WERI-Rb-1 (cell line): ENCODE measurements at regions not wholly inside any gene's neighbourhood (a gene's known extent, or its start where the extent isn't known, plus 50 kb on each side); places are given as distances from the start of the nearest gene placed in this dataset.

Experiments used
- DNase-seq: peaks from one replicate; pipeline ENCODE4 v3.0.0-alpha.2; 2020
- H3K27ac ChIP-seq: fragments of 250-450 bp; sonication (Bioruptor Pico); 2 replicates; pipeline ENCODE4 v1.5.1; 2020; ENCODE audit warnings: mild to moderate bottlenecking, moderate library complexity
- H3K27me3 ChIP-seq: fragments of 250-450 bp; sonication (Bioruptor Pico); 2 replicates; pipeline ENCODE4 v1.5.1; 2021; ENCODE audit warnings: mild to moderate bottlenecking, low read depth, moderate library complexity; ENCODE audit not compliant: insufficient read depth, severe bottlenecking
- H3K36me3 ChIP-seq: fragments of 250-450 bp; sonication (Bioruptor Pico); 2 replicates; pipeline ENCODE4 v1.5.1; 2020; ENCODE audit warnings: mild to moderate bottlenecking, moderate library complexity
- H3K4me3 ChIP-seq: 2 replicates; pipeline ENCODE4 v1.5.1; 2011; ENCODE audit warnings: low read depth, mild to moderate bottlenecking, control low read depth, low read length
- H3K9me3 ChIP-seq: fragments of 250-450 bp; sonication (Bioruptor Pico); 2 replicates; pipeline ENCODE4 v1.5.1; 2021; ENCODE audit warnings: mild to moderate bottlenecking, moderate library complexity; ENCODE audit not compliant: severe bottlenecking
- TF ChIP-seq, protein P1 (sequence below): IDR thresholded peaks from 2 replicates; pipeline ENCODE4 v1.5.1; 2011; ENCODE audit warnings: low read depth, mild to moderate bottlenecking, control low read depth, inconsistent platforms, low read length

DNA sequence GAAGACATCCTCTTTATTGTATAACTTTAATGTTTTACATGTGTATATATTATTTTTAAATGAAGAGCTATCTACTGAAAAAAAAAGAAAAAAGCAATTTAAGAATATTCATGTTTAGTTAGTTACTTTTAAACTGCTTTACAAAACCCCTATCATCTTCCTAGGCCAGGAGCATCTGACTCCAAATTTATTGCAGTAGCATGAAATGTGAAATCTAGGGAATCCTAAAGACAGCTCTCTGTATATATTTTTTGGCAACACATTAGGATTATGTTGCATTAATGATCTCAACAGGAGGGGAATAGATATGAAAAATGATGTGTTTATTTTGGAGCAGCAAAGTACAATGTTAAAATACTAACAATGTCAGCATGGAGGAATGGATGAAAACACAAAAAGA is 158.3 kb downstream of the CNTN3 start:
- TF ChIP-seq, protein P1, sequence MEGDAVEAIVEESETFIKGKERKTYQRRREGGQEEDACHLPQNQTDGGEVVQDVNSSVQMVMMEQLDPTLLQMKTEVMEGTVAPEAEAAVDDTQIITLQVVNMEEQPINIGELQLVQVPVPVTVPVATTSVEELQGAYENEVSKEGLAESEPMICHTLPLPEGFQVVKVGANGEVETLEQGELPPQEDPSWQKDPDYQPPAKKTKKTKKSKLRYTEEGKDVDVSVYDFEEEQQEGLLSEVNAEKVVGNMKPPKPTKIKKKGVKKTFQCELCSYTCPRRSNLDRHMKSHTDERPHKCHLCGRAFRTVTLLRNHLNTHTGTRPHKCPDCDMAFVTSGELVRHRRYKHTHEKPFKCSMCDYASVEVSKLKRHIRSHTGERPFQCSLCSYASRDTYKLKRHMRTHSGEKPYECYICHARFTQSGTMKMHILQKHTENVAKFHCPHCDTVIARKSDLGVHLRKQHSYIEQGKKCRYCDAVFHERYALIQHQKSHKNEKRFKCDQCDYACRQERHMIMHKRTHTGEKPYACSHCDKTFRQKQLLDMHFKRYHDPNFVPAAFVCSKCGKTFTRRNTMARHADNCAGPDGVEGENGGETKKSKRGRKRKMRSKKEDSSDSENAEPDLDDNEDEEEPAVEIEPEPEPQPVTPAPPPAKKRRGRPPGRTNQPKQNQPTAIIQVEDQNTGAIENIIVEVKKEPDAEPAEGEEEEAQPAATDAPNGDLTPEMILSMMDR = no peak
- Histone ChIP-seq H3K27me3 (no peaks in the 10 kb centered on the region), H3K4me3 (no peak overlapping the region), H3K27ac (no peak overlapping the region), H3K9me3 (no peaks in the 10 kb centered on the region), H3K36me3 (no peaks in the 10 kb centered on the region)
- DNase-seq = no peak

DNA sequence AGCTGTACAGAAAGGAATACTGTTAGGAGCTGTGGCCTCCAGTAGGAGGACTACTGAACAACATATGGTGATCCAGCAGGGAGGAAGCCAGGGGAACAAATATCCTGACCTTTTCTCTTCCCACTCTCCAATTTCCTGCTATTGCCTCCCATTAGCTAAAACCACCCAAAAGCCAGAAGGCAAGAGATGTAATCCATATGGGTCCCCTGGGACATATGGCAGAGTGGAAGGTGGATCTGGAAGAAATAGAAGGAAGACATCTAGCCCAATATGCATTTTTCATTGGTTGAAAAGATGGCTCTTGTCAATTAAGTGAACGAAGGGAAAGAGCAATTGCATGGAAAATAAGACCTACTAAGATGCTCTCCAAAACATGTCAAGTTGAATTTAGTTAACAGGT is 167.2 kb downstream of the CNTN3 start:
- TF ChIP-seq, protein P1 = no peak
- Histone ChIP-seq H3K9me3 (no peaks in the 10 kb centered on the region), H3K4me3 (no peak overlapping the region), H3K27me3 (no peaks in the 10 kb centered on the region), H3K27ac (no peak overlapping the region), H3K36me3 (no peaks in the 10 kb centered on the region)
- DNase-seq = no peak

DNA sequence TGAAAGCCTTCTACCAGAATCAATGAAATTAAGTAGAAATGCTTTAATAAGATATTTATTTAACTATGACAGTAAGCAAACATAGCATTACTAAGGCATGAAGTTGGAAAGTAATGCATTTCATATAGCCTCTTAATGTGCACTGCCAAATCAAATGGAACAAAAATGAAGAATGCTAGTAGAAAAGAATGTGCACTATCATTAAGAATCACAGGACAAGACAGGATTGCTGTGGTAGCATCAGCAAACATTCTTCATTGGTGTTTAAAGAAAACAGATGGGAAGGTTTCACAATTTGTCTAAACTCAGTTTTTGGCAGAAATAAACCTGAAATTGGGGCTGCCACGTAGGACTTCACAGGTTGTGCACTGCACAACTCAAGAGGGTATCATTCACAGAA is 168.9 kb downstream of the CNTN3 start:
- no peaks in the 10 kb centered on the region for H3K9me3 ChIP-seq
- DNase-seq = no peak
- H3K4me3 ChIP-seq = no peak overlapping the region
- H3K27ac ChIP-seq = no peak overlapping the region
- H3K36me3 ChIP-seq = no peaks in the 10 kb centered on the region
- H3K27me3 ChIP-seq = no peaks in the 10 kb centered on the region
- TF ChIP-seq, protein P1 = no peak

DNA sequence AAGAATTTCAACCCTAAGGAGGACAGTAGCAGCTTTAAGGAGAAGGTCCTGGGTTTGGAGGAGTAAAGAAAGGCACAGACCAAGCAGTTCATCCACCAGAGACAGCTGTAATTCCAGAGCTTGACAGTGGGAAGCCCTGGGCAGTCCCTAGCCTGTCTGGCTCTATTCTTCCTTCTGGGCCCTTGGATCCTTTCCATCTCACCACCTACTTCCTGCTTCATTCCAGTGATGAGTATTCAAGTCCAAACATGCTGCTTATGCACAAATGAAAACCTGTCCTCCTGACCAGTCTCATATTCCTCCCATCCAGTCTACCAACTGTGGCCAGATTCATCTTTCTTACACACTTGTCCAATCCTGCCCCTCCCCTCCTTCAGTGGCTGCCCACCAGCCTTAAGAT is 171.4 kb downstream of the CNTN3 start:
- Histone ChIP-seq H3K36me3 (no peaks in the 10 kb centered on the region), H3K9me3 (no peaks in the 10 kb centered on the region), H3K4me3 (no peak overlapping the region), H3K27me3 (no peaks in the 10 kb centered on the region), H3K27ac (no peak overlapping the region)
- DNase-seq = no peak
- TF ChIP-seq, protein P1 = no peak

DNA sequence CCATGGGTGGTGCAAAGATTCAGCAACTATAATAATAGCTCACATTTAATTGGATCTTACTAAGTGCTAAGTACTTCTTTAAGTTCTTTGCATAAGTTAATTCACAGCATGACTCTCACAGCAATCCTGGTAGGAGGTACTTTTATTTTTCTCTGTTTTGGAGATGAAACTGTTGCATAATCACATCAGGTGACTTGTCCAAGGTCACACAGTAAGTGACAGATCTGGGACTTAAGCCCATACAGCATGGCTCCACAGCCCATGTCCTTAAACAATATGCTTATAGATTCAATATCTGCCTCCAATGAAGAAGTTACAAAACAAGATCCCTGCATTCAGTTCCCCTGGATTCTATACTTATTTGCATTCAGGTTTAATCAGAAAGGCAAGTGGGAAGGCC is 171.8 kb downstream of the CNTN3 start:
- DNase-seq = no peak
- TF ChIP-seq, protein P1 = no peak
- H3K36me3 ChIP-seq = no peaks in the 10 kb centered on the region
- no peaks in the 10 kb centered on the region for H3K9me3 ChIP-seq
- no peak overlapping the region for H3K4me3 ChIP-seq
- no peaks in the 10 kb centered on the region for H3K27me3 ChIP-seq
- no peak overlapping the region for H3K27ac ChIP-seq

DNA sequence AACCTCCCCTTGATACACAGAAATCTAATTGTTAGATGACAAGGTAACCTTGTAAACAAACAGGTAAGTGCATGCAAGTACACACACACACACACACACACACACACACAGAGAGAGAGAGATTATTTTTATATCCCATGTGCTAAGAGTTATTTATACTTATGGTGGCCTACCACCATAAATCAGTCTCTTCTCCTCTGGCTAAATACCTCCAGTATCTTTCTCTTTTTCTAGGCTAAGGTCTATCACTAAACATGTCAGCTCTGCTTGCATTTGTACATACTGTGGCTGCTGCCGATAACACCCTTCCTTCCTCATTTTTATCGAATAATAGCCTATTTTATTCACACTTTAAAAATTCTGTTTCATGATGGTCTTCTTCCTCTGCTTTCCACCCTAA is 172.4 kb downstream of the CNTN3 start:
- no peak overlapping the region for H3K27ac ChIP-seq
- no peaks in the 10 kb centered on the region for H3K9me3 ChIP-seq
- no peak overlapping the region for H3K4me3 ChIP-seq
- no peak for DNase-seq
- no peaks in the 10 kb centered on the region for H3K27me3 ChIP-seq
- no peaks in the 10 kb centered on the region for H3K36me3 ChIP-seq
- TF ChIP-seq, protein P1 = no peak
